ENCODE measurements at regions not wholly inside any gene's neighbourhood (a gene's known extent, or its start where the extent isn't known, plus 50 kb on each side); places are given as distances from the start of the nearest gene placed in this dataset.

DNA sequence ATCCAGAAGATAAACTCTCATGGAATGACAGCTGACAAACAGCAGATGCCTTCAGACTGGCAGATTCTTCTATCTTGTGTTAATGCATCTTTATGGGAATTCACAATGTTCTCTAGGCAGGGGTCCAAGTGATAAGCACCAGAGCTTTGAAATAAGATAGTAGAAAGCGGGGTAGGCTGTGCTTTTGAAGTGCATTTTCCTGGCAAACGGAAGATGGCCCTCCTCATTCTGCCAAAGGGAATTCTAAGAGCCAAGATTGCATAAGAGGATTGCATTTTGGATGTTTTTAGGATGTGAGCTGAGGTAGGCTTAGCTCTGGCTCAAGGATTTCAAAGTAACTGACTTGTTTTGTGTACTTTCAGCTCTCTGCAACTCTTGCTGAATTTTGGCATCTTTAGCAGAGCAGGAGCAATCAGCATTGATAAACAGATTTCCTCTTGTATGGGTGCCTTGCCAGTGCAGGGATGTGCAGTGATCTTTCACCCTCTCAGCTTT is 298.5 kb upstream of the KLF6 start:
- no peak for DNase-seq
- no peak overlapping the region for H3K27ac ChIP-seq (ENCODE audit: low read length)
- H3K9me3 Mint-ChIP-seq: no peaks in the 10 kb centered on the region
- no peak for ATAC-seq
- no peak overlapping the region for H3K4me3 ChIP-seq (ENCODE audit: low read length)
- H3K36me3 ChIP-seq (ENCODE audit: control insufficient read depth, insufficient read depth, low read length): no peaks in the 10 kb centered on the region
- H3K36me3 Mint-ChIP-seq: no peaks in the 10 kb centered on the region
- H3K27me3 ChIP-seq (ENCODE audit: control insufficient read depth, insufficient read depth, low read length): no peaks in the 10 kb centered on the region
- H3K4me1 Mint-ChIP-seq: peaks cover 28 to 29% of the 10 kb centered on the region in 2 donors
- peaks cover 0 to 4% of the 10 kb centered on the region in 2 donors for H3K27me3 Mint-ChIP-seq (ENCODE audit: low read depth in 2 of 2)
- H3K4me1 ChIP-seq (ENCODE audit: control insufficient read depth, insufficient read depth, low read length): peaks cover 16% of the 10 kb centered on the region
- no peak overlapping the region for H3K4me3 Mint-ChIP-seq
- no peak overlapping the region for H3K27ac Mint-ChIP-seq
- H3K9me3 ChIP-seq (ENCODE audit: control insufficient read depth, insufficient read depth, low read length): no peaks in the 10 kb centered on the region
- 91% methylated on average over 2 of the region's 2 CpGs for WGBS (ENCODE audit: insufficient coverage)
- TF ChIP-seq, protein P1, sequence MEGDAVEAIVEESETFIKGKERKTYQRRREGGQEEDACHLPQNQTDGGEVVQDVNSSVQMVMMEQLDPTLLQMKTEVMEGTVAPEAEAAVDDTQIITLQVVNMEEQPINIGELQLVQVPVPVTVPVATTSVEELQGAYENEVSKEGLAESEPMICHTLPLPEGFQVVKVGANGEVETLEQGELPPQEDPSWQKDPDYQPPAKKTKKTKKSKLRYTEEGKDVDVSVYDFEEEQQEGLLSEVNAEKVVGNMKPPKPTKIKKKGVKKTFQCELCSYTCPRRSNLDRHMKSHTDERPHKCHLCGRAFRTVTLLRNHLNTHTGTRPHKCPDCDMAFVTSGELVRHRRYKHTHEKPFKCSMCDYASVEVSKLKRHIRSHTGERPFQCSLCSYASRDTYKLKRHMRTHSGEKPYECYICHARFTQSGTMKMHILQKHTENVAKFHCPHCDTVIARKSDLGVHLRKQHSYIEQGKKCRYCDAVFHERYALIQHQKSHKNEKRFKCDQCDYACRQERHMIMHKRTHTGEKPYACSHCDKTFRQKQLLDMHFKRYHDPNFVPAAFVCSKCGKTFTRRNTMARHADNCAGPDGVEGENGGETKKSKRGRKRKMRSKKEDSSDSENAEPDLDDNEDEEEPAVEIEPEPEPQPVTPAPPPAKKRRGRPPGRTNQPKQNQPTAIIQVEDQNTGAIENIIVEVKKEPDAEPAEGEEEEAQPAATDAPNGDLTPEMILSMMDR (IDR thresholded peaks at IDR 0.05): no peak
- intact Hi-C loops (cut with micrococcal nuclease): no loop called here

DNA sequence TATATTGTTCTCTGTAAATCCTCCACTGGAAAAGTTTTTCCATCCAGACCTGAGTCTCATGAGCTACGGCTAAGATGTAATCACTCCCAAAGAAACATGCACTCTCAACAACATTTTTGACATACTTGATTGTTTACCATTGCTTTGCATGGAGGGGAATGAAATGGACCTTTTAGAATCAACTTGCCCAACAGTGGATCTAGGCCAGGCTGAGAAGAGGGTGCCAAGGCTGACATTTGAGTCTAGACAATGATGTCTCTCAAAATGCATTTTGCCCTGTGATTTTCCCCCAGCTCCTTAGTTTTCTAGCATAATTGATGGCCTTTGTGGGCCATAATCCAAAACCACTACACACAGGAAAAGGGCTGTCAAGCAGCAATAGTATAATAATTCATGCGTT is 297.9 kb upstream of the KLF6 start:
- WGBS (ENCODE audit: insufficient coverage): 93% methylated on average over 2 of the region's 2 CpGs
- Mint-ChIP-seq H3K9me3 (no peaks in the 10 kb centered on the region), H3K36me3 (no peaks in the 10 kb centered on the region), H3K27ac (peak overlapping the region in 1 of 2 donors; percentile 4), H3K4me3 (no peak overlapping the region), H3K4me1 (peaks cover 28 to 29% of the 10 kb centered on the region in 2 donors), H3K27me3 (ENCODE audit: low read depth in 2 of 2) (peaks cover 0 to 4% of the 10 kb centered on the region in 2 donors)
- no peaks in the 10 kb centered on the region for H3K27me3 ChIP-seq (ENCODE audit: control insufficient read depth, insufficient read depth, low read length)
- H3K9me3 ChIP-seq (ENCODE audit: control insufficient read depth, insufficient read depth, low read length): no peaks in the 10 kb centered on the region
- H3K4me1 ChIP-seq (ENCODE audit: control insufficient read depth, insufficient read depth, low read length): peaks cover 16% of the 10 kb centered on the region
- H3K27ac ChIP-seq (ENCODE audit: low read length): no peak overlapping the region
- intact Hi-C loops (cut with micrococcal nuclease): no loop called here
- ATAC-seq (no peak), DNase-seq (no peak)
- TF ChIP-seq, protein P1 (IDR thresholded peaks at IDR 0.05): no peak
- H3K4me3 ChIP-seq (ENCODE audit: low read length): no peak overlapping the region
- no peaks in the 10 kb centered on the region for H3K36me3 ChIP-seq (ENCODE audit: control insufficient read depth, insufficient read depth, low read length)

DNA sequence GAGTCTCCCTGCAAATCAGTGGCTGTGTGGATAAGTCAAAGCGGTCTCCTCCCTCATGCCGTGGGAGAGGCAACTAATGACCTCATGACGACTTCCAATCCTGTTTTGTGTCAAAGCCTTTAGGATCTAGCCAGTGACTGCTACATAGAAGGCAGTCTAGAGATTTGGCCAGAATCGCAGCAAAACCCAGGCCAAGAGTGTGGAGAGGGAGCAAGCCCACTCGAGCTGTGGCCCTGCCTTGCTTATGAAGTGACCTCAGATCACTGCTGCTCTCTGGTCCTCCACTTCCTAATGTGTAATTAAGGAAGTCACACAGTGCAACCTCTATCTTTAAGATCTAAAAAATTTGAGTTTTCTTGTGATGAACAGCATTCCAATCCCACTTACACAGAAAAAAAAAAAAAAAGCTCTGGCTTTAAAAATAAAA is 296.7 kb upstream of the KLF6 start:
- ATAC-seq (no peak), DNase-seq (no peak)
- Mint-ChIP-seq H3K36me3 (no peaks in the 10 kb centered on the region), H3K27ac (peak overlapping the region; percentile 83 to 86), H3K4me1 (peaks cover 28 to 37% of the 10 kb centered on the region in 2 donors), H3K4me3 (no peak overlapping the region), H3K27me3 (ENCODE audit: low read depth in 2 of 2) (peaks cover 0 to 2% of the 10 kb centered on the region in 2 donors), H3K9me3 (no peaks in the 10 kb centered on the region)
- intact Hi-C loops (cut with micrococcal nuclease): no loop called here
- no peaks in the 10 kb centered on the region for H3K36me3 ChIP-seq (ENCODE audit: control insufficient read depth, insufficient read depth, low read length)
- no peak overlapping the region for H3K4me3 ChIP-seq (ENCODE audit: low read length)
- H3K27me3 ChIP-seq (ENCODE audit: control insufficient read depth, insufficient read depth, low read length): no peaks in the 10 kb centered on the region
- TF ChIP-seq, protein P1 (IDR thresholded peaks at IDR 0.05): no peak
- H3K27ac ChIP-seq (ENCODE audit: low read length): no peak overlapping the region
- H3K4me1 ChIP-seq (ENCODE audit: control insufficient read depth, insufficient read depth, low read length): peaks cover 16% of the 10 kb centered on the region
- 73% methylated on average over 5 of the region's 5 CpGs for WGBS (ENCODE audit: insufficient coverage)
- no peaks in the 10 kb centered on the region for H3K9me3 ChIP-seq (ENCODE audit: control insufficient read depth, insufficient read depth, low read length)

DNA sequence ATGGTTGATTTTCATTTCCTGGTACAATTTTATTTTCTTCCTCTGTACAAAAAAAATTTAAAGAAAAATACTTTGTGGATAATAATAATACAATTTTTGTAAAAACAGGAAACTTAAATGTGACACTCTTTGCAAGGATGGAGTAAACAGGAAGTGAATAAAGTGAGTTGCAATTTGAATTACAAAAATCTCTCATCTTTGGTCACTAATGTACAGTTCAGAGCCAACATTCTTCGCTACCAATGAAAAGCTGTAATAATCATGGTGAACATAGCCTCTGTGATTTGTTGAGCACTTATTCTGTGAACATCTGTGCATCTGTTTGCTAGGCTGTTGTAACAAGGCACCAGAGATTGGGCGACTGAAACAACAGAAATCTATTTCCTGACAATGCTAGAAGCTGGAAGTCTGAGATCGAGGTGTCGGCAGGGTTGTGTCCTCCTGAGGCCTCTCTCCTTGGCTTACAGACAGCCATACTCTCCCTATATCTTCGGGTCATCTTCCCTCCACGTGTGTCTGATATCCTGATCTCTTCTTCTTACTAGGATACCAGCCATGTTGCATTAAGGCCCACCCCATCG is 295.3 kb upstream of the KLF6 start:
- no peaks in the 10 kb centered on the region for H3K36me3 Mint-ChIP-seq
- WGBS (ENCODE audit: insufficient coverage): 71% methylated on average over 7 of the region's 7 CpGs
- no peaks in the 10 kb centered on the region for H3K9me3 Mint-ChIP-seq
- peak overlapping the region; percentile 83 to 86 for H3K27ac Mint-ChIP-seq
- Histone ChIP-seq H3K27ac (ENCODE audit: low read length) (peak overlapping the region; percentile 61), H3K4me3 (ENCODE audit: low read length) (no peak overlapping the region), H3K27me3 (ENCODE audit: control insufficient read depth, insufficient read depth, low read length) (no peaks in the 10 kb centered on the region), H3K36me3 (ENCODE audit: control insufficient read depth, insufficient read depth, low read length) (no peaks in the 10 kb centered on the region), H3K4me1 (ENCODE audit: control insufficient read depth, insufficient read depth, low read length) (peaks cover 19% of the 10 kb centered on the region), H3K9me3 (ENCODE audit: control insufficient read depth, insufficient read depth, low read length) (no peaks in the 10 kb centered on the region)
- DNase-seq (peak in 1 of 2 donors; percentile 30), ATAC-seq (peak in 2 of 3 donors; percentile 39 to 52)
- intact Hi-C loops (cut with micrococcal nuclease): no loop called here
- peaks cover 35 to 43% of the 10 kb centered on the region in 2 donors for H3K4me1 Mint-ChIP-seq
- no peaks in the 10 kb centered on the region for H3K27me3 Mint-ChIP-seq (ENCODE audit: low read depth in 2 of 2)
- TF ChIP-seq, protein P1 (IDR thresholded peaks at IDR 0.05): no peak
- H3K4me3 Mint-ChIP-seq: peak overlapping the region; percentile 80

All from natural killer cell (primary cell).